HK-2 (cell line): ENCODE measurements at regions not wholly inside any gene's neighbourhood (a gene's known extent, or its start where the extent isn't known, plus 50 kb on each side); places are given as distances from the start of the nearest gene placed in this dataset.
"Not testable (repeated sequence)": the region's sequence is repeated elsewhere in the genome, so short reads cannot be mapped to it uniquely, and the experiment has no call there.

Source experiments
- DNase-seq: peaks from one replicate; pipeline ENCODE4 v3.0.0-alpha.2; 2018; ENCODE audit not compliant: unreplicated experiment

DNA sequence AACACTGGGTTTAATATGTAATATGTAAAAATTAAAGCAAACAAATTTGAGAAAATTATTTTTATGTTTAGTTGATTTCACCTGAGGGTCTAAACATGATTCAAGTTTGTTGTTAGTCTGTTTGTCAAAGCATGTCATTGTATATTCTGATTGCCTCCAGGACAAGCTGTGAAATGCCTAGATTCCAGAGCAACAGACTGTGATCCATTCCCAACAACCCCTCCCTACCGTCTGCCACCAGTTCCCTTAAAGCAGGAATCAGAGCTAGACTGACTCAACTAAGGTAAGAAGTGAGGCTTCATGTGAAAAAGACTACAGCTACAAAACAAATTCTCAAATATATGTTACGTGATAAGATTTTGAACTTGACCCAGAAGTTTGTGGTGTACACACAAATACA is 304.2 kb downstream of the RAB38 start:
- DNase-seq: no peak

DNA sequence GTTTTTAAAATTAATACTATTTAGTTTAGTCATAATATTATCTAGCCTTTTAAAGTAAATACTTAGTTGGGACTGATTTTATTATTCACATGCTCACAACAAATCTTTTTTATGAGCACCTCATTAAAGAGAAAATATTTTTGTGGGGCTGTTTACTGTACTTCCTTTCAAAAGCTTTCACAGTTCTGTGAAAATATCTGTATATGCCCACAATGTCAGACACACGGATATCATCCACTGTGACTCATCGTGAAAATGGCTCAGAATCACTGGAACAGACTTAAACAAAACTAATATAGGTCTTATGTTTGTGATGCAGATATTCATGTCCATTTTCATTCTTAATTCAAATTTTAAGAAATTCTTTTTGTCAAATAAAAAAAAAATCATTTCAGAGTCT is 305.2 kb downstream of the RAB38 start:
- no peak for DNase-seq

DNA sequence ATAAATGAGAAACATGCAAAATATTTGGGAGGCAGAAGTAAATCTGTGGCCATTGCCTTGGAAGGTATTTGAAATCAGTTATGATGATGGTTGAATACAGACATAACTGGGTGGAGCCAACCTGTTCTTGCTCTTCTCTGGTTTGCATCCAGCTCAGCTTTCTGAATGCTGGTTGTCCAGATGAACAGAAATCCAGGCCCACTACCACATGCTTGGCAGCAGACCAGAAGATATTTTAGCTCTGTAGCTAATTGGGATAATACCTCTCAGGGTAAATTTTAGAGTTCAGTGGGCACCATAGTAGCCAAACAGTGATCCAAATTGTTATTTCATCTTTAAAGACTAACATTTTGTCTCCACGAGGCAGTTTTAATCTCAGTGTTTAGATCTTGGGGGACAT is 308.3 kb downstream of the RAB38 start:
- no peak for DNase-seq

GRCh38 chr11:87861030-87861429 is 314.2 kb downstream of the RAB38 start:
- DNase-seq: no peak

DNA sequence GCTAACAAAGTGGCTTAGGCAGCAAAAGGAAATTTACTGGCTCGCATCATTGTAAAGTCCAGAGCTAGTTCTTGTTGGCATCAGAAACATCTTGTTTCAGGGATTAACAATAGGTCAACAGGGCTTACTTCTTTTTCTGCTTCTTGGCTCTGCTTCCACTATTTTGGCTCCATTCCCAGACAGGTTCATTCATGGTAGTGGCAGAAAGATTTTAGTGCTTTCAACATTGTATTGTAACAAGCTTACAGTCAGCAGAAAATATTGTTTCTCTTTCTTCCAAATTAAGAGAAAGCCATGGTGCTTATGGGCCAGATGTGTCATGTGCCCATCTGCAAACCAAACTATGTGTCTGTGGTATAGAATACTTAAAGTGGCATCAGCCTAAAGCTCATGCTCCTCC is 315.6 kb downstream of the RAB38 start:
- no peak for DNase-seq

GRCh38 chr11:87851827-87852226 is 323.4 kb downstream of the RAB38 start:
- DNase-seq: no peak

- DNase-seq: no peak
Measured at GRCh38 chr11:87851234-87851633, 324.0 kb downstream of the RAB38 start.

DNA sequence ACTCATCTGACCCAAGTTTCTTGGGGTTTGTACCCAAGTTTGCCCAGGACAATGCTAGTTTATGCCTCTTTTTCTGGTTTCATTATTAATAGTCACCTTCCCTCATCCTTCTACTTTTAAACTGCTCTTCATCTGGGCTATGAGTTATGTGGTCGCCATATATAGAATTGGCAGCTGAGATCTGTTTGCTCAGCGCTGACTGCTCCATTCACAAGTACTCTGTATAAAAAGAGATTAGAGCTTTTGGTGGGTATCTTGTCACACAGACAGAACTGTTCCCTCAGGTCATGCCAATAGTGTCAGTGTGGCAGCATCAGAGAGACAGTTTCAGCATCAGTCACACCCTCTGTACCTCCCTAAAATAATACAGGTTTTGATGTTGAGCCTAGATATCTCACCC is 326.0 kb downstream of the RAB38 start:
- no peak for DNase-seq

DNA sequence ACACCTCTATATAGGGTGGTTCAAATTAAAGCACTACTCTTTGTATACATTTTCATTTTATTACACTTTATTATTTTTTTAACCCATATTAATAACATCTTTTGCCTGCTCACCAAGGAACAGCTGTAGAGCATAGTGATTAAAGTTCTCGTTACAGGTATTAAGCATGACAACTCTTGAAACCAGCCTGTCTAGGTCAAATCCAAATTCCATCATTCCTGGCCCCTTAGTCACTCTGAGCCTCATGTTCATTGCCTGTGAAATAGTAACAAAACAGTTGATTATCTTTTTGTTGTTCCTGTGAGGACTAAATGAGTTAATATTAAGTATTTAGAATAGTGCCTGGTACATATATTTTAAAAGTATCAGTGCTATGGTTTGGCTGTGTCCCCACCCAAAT is 334.5 kb downstream of the RAB38 start:
- DNase-seq: no peak

DNA sequence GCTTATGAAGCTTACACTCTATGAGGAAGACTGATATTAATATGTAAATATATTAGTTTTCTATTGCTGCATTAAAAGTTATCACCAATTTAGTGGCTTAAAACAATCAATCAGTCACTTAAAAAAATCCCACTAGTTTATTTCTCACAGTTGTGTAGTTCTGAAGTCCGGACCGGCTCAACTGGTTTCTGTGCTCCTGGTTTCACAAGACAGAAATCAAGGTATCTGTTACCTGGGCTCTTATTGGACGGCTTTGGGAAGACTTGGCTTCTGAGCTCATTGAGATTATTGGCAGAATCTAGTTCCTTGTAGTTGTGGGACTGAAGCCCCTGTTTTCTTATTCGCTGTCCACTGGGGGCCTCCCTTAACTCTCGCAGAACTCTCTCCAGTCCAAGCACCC is 343.0 kb downstream of the RAB38 start:
- DNase-seq: no peak

DNA sequence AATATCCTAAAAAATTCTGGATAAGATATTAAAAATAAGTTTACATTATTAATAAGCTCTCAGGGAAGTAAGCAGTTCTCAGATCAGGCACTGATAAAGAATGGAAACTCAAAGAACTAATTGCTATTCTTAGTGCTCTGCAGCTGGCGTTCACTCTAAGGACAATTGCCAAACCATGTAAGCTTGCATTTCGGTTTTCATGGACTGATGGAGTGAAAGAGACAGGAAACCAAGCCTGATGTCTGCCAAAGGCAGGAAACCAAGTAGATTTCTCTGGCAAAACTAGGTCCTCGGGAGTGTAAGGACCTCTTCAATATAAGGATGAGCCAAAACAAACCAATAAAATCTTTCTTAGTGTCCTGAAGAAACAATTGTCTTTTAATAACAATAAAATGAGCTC is 355.2 kb downstream of the RAB38 start:
- DNase-seq: no peak

GRCh38 chr11:87819151-87819550 is 356.1 kb downstream of the RAB38 start:
- no peak for DNase-seq

GRCh38 chr11:87812571-87813365 is 362.5 kb downstream of the RAB38 start:
- no peak for DNase-seq

GRCh38 chr11:87810486-87810885 is 364.8 kb downstream of the RAB38 start:
- DNase-seq: no peak

- no peak for DNase-seq
Measured at GRCh38 chr11:87809256-87809655, 366.0 kb downstream of the RAB38 start.

DNA sequence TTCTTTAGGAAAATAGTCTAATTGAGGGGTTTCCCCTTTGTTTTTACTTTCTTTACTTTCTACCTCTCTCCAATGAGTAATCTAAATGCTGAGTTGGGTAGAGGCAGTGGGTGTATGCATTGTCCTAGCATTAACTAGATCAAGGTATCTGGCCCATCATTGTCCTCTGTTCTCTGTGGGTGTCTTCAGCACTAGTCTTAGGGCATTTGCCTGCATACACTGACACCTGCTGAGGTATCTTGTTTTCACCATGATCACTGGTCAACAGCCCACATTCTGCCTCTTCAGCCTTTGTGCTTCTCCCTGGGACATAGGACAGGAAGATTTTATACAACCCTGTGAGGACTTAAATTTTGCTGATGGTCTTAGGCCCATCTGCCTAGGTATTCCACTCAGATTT is 371.1 kb downstream of the RAB38 start:
- DNase-seq: no peak

DNA sequence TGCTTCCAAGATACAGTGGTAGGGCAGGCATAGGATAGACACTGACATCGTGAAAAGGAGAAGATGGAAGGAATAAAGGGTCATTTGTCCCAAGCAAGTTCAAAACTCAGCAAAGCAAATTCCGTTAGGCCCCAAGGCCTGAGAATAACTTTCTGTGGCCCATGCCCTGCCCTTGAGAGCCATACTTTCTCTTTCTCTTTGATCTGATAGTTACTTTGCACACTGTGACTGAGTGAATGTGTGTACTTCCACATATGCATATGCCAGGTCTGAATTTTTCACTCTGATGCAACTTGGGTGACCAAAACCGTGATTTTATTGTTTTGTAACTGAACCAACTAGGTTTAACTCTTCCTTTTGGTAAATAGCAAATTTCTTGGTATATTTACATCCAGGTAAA is 371.5 kb downstream of the RAB38 start:
- DNase-seq: no peak

- not testable (repeated sequence) for DNase-seq
Measured at GRCh38 chr11:87784862-87785261, 390.4 kb downstream of the RAB38 start.

DNA sequence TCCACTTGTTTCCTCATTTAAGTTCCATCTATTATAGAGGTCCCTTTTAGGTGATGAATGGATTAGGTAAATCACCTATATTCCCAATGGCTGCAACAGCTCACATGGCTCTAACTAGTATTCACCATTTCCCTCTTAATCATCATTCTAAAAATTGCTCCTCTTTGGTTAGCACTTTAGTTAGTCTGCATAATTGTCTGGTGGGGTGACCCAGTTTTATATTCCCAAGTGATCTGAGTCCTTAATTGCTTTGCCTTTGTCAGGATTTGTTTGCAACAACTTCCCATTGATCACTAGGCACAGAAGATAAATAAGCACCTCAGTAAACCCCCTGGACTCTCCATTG is 395.2 kb downstream of the RAB38 start:
- DNase-seq: no peak

- DNase-seq: no peak
Measured at GRCh38 chr11:87779276-87780067, 395.8 kb downstream of the RAB38 start.

- DNase-seq: no peak
Measured at GRCh38 chr11:87778357-87778756, 396.9 kb downstream of the RAB38 start.

DNA sequence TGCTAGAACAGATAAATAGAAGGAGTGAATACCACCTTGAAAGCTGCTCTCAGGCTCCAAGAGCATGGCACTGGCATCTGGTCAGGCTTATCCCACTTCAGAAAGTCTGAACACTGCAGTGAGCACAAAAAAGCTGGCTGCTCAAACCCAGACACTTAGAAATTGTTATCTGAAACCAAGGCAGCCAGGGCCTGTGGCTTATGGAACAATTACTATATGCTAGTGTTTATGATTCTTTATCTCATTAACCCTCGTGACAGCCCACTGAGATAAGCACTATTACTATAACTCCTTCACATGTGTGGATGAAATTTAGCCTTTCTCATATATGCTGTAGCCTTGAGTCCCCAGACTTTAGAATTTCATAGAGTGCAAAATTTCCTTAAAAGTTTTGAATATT is 400.2 kb downstream of the RAB38 start:
- no peak for DNase-seq

DNA sequence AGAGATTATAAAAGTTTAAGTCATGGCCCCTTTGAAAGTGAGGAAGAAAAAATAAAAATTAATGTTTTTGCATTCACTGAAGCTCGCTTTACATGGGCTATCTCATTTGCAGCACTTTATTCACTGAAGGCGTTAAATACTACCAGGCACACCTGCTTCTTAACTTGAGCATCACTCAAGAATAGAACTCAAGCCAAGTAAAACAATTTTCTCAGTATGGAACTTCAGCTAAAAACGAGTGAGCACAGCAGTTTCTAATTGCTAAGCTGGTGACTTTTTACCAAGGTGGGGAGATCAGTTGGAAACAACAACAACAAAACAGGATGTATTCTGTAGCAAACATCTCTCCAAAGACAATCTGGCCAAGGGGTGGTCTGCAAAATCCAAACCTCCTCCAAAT is 405.6 kb downstream of the RAB38 start:
- DNase-seq: no peak
